GM12892 (cell line): ENCODE measurements at regions not wholly inside any gene's neighbourhood (a gene's known extent, or its start where the extent isn't known, plus 50 kb on each side); places are given as distances from the start of the nearest gene placed in this dataset.

Source experiments
- POLR2A ChIP-seq: IDR thresholded peaks from 2 replicates; pipeline ENCODE4 v1.6.1; 2011; ENCODE audit warnings: low read depth, low read length, control low read depth
- POLR2AphosphoS5 ChIP-seq: IDR thresholded peaks from 2 replicates; pipeline ENCODE4 v1.6.1; 2011; ENCODE audit warnings: low read depth, low read length, control low read depth
- TAF1 ChIP-seq: IDR thresholded peaks from 2 replicates; pipeline ENCODE4 v1.6.1; 2011; ENCODE audit warnings: low read depth, mild to moderate bottlenecking, control low read depth, low read length, borderline replicate concordance

GRCh38 chrX:5100004-5100403 is 1128.7 kb downstream of the NLGN4X start:
- no peak for TF ChIP-seq POLR2AphosphoS5
- no peak for TF ChIP-seq POLR2A
- TF ChIP-seq TAF1 = no peak
